HG03139 (cell line): ENCODE measurements at regions not wholly inside any gene's neighbourhood (a gene's known extent, or its start where the extent isn't known, plus 50 kb on each side); places are given as distances from the start of the nearest gene placed in this dataset.
"Not testable (repeated sequence)": the region's sequence is repeated elsewhere in the genome, so short reads cannot be mapped to it uniquely, and the experiment has no call there.

Source experiments
- ATAC-seq: cut with Tn5 transposase; IDR thresholded peaks from one replicate; pipeline ENCODE4 v1.9.1; 2021; ENCODE audit not compliant: unreplicated experiment

DNA sequence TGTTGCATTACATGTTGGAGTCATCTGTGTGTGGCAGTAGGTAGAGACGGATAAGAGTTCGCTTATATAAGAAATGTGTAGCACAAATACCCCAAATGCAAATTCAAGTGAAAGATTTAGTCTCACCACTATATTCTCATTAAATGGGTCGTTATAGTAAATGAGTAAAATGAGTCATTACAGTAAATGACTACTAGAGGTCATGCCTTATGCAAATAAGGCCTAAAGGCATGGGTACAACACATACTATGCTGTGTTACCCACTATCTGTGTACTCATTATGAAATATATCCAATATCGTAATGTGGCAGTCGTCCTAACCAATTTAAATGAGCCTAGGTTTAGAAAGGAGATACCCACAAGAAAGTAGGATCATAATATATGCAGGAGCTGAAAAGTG is 1603.1 kb downstream of the C4orf33 start:
- ATAC-seq: no peak

DNA sequence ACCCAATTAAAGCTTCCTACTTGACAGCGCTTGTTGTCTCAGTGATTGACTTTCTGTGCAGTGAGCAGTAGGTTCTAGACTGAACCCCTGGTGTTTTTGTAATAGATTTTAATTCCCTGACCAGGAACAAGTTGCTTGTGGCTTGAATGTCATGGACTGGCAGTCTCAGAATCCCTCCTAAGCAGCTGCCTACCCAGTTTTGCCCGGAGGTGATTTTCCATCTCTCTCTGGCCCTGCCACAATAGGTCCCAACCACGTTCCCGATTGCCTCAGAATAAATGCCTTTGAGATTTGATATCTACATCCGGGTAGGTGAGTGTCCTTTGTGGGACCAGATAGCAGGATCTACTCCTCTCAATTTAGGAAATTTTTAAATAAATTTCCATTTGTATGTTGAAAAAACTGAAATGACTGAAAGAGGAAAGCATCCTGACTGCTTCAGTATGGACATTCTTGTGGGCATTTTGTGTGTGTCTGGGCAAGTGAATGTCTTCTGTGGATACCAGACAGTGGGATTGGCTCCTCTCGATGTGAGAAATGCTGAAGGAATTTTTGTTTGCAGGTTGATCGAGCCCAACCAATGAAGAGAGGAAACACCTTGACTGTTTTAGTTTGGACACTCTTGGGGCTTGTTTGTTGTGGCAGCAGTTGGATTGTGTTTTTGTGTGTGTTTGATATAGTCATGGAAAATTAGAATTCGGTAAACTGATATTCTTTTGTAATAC is 1607.4 kb downstream of the C4orf33 start:
- ATAC-seq: no peak

DNA sequence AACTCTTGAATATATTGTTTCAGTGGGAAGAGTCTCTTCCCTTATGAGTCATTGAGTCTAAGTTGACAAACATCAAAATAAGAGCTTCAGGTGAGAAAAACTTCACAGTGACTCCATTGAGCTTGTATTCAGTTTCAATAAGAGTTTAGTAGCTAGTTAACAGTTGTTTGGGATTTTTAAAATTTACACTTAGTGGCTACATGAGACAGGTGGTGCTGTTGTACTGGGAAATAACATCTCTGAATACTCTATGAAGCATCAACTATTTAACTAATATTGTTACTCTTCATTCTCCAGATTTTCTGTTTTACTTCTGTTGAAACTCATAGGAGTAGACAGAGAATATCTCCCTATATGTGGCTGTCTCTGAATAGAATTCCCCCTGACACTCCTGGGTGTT is 1609.1 kb downstream of the C4orf33 start:
- no peak for ATAC-seq

DNA sequence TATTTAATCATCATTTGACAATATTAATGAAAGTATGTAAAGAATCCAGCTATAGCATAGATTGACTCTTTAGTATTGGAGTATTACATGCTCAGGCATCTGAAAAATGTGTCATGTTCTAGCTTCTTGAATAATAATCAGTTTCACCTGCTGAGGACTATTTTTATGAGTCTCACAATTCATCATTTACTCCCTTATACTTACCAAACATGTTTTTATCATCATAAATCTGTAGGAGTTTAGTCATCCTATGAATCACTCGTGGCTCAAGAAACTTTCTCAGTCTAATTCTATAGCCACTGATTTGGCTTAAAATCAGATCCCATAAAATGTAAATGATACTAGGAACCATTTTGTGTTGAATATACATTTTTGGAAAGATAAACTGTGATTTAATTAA is 1616.1 kb downstream of the C4orf33 start:
- no peak for ATAC-seq

DNA sequence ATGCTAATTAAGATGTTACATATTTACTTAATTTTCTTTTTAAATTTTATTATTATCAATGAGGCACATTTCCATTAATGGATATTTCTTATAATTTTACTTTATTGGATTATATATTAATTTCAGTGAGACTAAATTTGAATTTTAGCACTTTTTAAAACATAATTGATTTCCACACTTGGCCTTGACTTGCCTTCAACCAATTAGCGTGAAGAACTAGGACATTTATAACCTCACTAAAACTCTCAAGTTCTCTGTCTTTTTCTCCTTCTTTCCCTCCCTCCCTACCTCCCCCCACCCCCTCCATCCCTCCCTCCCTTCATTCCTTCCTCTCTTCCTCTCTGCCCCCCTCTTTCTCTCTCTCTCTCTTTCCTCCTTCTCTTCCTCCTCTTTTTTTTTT is 1618.1 kb downstream of the C4orf33 start:
- ATAC-seq: no peak

DNA sequence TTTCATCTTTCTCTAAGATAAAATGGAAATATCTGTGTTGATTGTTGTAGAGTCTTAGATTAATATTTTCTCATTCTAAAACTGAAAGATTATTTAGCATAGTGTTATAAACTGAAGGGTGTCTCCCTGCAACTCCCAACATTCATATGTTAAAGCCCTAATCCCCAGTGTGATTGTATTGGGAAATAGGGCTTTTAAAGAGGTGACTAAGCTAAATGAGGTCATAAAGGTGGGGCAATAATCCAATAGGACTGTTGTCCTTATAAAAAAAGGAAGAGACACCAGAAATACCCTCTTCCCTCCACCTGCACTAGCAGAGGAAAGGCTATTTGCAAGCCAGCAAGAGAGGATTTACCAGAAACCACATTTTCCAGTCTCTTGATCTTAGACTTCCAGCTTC is 1626.4 kb downstream of the C4orf33 start:
- ATAC-seq: no peak

DNA sequence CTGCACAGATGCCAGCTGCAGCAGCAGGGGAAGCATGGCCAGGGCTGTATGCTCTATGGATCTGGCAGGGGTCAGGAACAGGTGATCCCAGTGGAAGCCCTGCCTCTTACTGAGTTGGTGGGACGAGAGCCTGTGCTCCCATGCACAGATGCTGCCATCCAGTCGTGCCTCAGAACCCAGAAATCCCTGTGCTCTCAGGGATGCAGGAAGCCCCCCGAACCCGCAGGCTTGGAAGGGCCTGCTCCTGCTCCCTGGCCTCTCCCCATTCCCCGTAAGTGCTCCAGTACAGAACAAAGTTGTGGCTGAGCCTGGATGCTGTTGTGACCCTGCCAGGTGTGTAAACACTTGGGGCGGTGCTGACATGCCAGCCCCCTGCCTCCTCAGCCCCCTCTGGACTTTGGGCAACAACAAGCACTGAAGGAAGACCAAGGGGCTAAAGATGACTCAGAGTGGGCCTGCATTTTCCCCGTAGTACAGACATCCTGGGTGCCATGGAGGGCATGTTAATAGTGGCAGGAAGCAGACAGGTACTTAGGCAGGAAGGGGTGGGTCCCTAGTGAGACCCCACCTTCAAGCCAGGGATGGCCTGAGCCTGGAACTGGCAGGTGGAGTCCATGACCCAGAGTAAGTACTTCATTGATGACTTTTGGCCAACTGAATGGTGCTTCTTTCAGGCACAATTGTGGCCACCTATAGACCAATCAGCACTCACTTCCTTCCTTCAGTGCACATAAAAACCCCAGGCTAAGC is 1640.7 kb downstream of the C4orf33 start:
- ATAC-seq: no peak

DNA sequence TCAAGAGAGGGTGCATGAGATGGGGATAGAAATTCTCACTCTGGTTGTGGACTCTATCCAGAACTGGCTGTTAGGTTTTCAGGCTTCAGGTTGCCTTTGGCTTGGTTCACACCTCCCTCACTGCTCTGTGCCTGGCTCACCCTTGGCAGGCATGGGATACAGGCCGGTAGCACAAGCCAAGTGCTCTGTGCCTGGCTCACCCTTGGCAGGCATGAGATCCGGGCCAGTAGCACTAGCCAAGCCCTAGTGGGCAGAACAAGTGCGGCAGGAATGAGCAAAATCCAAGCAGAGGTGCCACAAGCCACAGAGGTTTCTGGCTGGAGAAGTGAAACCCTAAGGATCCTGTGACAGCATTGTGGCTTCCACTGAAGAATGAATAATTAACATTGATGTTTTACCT is 1642.3 kb downstream of the C4orf33 start:
- no peak for ATAC-seq

DNA sequence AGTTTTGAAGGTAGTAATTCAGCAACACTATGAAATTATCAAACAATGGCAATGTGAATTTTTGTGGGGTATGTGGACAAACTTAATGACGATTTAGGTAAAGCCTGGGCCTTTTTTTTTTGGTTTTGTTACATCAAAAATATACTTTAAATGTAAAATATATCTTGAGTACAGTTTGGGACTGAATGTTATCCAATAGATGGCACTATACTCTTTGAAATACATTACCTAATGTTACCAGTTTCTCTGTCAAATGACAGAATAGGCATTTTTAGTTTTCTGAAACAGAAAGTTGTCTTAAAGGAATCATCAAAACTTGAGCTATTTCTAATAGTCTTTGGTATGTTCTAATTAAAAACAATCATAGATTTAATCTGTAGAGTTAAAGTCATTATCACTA is 1651.9 kb downstream of the C4orf33 start:
- no peak for ATAC-seq

DNA sequence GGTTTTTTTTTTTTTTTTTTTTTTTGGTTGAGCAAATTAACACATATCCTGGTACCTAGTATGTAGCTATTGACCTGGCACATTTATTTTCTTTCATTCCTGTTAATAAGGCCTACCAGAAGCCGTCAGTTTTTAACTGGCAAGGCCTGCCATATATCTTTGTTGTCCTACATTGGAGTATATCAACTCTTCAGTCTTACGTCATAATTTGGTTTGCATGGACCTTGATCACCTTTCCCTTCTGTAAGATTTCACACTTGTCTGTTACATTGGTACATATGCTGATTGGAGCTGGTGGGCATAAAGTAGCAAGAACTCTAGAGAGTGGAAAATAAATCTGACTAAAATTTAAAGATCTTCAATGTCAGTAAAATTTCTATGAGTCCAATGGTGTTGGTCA is 1658.0 kb downstream of the C4orf33 start:
- ATAC-seq: no peak

DNA sequence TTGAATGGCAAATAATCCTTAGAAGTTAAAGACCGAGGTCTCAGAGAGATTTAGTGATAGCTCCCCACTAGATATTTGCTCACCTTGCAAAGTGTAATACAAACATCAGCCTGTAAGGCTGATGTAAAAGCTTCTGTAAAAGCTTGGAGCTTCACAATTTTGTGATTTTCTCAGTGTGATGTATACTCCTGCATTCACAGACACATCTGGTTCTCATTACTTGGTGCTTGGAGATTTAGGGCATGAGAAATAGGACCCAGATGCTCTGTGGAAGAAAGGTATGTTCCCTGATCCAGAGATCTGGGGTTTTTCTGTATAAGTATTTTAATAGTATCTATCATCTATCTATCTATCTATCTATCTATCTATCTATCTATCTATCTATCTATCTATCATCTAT is 1664.3 kb downstream of the C4orf33 start:
- ATAC-seq: no peak

DNA sequence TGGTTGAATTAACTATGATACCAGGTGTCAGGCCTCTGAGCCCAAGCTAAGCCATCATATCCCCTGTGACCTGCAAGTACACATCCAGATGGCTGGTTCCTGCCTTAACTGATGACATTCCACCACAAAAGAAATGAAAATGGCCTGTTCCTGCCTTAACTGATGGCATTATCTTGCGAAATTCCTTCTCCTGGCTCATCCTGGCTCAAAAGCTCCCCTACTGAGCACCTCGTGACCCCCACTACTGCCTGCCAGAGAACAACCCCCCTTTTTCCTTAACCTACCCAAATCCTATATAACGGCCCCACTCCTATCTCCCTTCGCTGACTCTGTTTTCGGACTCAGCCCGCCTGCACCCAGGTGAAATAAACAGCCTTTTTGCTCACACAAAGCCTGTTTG is 1671.4 kb downstream of the C4orf33 start:
- ATAC-seq: not testable (repeated sequence)

DNA sequence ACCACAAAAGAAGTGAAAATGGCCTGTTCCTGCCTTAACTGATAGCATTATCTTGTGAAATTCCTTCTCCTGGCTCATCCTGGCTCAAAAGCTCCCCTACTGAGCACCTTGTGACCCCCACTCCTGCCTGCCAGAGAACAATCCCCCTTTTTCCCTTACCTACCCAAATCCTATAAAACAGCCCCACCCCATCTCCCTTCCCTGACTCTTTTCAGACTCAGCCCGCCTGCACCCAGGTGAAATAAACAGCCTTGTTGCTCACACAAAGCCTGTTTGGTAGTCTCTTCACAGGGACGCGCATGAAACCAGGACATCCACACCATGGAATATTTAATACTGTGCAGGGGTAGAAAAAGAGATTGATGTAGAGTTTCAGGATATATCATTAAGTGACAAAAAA is 1677.0 kb downstream of the C4orf33 start:
- ATAC-seq: not testable (repeated sequence)

DNA sequence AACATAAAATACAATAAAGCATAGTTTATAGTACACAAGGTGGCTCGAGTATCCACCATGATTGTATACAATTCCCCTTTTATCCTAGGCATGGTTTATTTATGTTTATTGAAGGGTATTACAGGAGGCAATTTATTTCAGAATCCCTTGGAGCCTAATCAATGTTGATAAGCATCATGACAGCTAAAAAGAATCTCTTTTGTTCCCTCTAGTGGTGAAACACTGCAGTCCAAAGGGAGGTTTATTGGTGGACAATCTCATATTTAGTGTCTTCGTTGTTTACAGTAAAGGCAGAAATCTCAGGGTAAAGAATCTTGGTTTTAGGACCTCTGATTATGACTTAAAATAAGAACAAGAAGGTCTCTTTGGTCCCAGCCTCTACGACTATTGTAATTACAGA is 1712.5 kb downstream of the C4orf33 start:
- no peak for ATAC-seq

DNA sequence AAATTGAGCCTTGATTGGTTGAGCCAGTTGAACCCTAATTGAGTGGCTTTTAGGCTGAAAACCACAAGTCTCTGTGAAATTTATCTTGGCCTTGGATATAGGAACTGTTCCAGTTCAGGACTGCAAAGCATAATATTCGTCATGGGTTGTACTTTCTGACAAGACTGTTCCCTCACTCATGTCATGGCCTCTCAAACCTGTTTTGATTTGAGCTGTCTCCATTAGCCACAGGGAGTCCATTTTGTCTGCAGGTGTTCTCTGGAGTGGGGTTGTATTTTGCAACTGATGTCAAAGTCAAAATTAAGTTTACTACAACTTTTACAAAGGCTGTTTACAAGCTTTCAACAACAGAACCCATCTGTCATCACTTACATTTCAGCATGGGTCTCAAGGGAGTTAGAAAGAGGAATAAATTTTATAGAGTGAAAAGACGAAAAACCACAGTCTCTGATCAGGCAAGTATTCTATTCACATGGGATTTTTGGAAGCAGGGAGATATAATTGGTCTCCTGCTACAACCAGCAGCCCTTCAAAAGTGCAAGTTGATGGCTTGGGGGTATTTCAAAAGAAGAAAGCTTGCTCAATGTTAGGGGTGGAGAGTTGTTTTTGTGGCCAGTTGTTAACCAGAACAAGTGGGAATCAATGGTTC is 1716.3 kb downstream of the C4orf33 start:
- no peak for ATAC-seq

DNA sequence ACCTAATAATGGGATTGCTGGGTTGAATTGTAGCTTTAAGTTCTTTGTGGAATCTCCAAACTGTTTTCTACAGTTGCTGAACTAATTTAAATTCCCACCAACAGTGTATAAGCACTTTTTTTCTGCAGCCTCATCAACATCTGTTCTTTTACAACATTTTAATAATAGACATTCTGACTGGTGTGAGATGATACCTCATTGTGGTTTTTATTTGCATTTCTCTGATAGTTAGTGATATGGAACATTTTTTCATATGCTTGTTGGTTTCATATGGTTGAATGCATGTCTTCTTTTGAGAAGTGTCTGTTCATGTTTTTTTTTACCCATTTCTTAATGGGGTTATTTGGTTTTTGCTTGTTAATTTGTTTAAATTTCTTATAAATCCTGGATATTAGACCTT is 1718.9 kb downstream of the C4orf33 start:
- ATAC-seq: no peak

DNA sequence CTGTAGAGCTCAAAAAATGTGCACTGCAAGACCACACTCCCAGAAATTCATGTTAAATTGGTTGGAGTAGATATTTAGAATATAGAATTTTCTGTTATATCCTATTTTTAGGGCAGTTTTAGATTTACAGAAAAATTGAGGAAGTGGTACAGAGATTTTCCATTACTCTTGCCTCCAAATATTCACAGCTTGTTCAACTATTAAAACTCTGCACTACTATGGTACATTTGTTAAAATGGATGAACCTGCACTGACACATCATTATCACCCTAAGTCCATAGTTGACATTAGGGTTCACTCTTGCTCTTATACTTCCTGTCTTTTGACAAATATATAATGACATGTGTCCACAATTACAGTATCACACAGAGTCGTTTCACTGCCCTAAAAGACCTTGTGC is 1724.5 kb downstream of the C4orf33 start:
- no peak for ATAC-seq

DNA sequence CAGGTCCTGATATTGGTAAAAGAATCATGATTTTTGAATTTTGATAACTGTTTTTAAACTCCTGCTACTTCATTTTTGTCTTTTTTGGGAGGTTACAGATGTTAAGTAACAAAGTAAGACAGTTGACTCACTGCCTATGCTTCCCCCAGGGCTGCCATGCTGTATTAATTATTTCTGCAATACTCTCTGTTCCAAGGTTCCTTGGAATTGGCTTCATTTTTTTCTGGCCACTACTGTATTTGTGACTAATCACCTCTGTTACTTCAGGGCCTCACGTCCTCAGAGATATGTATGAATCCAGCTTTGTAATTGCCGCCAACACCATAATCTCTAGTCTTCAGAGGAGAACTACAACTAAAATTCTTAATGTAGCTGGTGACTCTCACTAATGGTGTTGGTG is 1729.3 kb downstream of the C4orf33 start:
- ATAC-seq: no peak

DNA sequence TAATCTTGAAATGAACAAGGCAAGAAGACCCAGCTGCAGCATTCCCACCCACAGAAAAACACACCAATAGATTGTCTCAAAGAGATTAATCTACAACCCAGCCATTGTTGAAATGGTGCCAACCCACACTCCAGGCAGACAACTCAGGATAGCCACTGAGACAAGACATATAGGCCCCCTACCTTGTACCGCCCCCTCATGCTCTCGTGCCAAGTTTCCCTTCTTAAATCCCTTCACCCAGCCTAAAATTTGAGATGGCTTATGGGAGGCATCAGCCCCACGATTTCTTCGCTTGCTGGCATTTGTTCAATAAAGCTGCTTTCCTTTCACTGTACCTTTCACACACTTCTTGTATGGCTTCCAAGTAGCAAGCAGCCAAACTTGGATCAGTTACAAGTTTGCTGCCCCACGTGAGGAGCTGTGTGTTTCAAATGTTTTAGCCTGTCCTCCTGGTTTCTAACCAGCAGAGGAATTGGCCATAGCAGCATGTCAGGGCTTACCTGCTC is 1754.1 kb downstream of the C4orf33 start:
- ATAC-seq: no peak

DNA sequence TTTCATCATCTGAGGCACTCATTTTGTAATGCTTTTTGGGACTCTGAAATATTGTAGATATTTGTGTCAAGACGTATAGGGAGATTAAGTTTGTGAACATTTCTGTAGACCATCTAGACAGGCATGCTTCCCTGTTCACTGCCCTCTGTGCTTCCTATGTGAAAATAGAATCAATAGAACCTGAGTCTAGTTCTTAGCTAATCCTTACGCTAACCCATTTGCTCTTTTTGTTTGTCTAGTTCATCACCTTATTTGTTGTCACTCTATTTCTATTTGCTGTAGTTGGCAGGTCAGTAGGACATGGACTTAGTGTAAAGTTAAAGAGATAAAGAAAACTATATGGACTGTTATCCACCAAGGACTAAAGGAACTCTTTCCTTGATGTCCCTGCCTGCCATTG is 1755.2 kb downstream of the C4orf33 start:
- no peak for ATAC-seq

DNA sequence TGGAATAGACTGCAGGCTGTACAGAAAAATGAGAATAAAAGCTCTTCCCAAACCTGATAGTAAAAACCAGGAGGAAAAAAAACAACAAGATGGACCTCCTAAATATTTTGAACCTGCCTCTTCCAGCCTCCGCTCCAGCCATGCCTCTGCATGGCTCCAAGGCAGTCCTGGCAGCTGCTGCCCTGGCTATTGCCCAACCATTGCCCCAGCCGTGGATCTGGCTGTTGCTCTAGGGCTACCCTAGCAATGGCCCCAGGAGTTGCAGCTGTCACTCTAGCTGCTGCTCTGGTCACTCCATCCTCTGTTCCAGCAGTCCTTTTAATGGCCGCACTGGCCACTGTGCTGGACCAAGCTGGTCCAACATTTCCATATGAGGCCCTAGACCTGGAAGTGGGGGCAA is 1756.0 kb downstream of the C4orf33 start:
- no peak for ATAC-seq

DNA sequence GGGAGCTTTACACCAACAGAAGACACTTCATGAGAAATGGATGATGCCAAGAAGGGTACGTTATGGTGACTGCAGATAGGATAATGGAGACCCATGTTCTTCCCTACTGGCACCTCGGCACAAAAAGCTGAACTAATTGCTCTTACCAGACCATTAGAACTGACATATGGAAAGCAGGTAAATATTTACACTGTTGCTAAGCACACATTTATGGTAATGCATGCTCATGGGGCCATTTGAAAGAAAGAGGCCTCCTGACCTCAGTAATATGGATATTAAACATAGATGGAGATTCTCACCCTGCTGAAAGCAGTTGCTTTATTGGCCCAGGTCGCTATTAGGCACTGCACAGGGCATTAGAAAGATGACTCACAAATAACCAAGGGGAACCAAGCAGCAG is 1759.6 kb downstream of the C4orf33 start:
- ATAC-seq: no peak
